Activated naive CD4-positive, alpha-beta T cell treated with anti-CD3 and anti-CD28 coated beads, Interleukin-2, amount 50 U/mL, for 16 hours (primary cell): ENCODE measurements at regions not wholly inside any gene's neighbourhood (a gene's known extent, or its start where the extent isn't known, plus 50 kb on each side); places are given as distances from the start of the nearest gene placed in this dataset.

Source experiments
- DNase-seq: peaks from one replicate; pipeline ENCODE4 v3.0.0-alpha.2; 2020

GRCh38 chr21:31497914-31498313, 153.9 kb upstream of the TIAM1 start:
- no peak for DNase-seq

GRCh38 chr21:31493350-31493880, 149.4 kb upstream of the TIAM1 start:
- no peak for DNase-seq

- DNase-seq, result no peak
These were observed 147.6 kb upstream of the TIAM1 start for GRCh38 chr21:31491617-31492016.

GRCh38 chr21:31490443-31490842, 146.4 kb upstream of the TIAM1 start:
- no peak for DNase-seq

GRCh38 chr21:31489726-31490125, 145.7 kb upstream of the TIAM1 start:
- DNase-seq, result no peak

- DNase-seq, result no peak
These were observed 145.0 kb upstream of the TIAM1 start for GRCh38 chr21:31489014-31489413.

GRCh38 chr21:31484219-31484618, 140.2 kb upstream of the TIAM1 start:
- DNase-seq, result no peak

GRCh38 chr21:31483146-31483545, 139.1 kb upstream of the TIAM1 start:
- DNase-seq, result no peak

GRCh38 chr21:31482460-31482859, 138.4 kb upstream of the TIAM1 start:
- no peak for DNase-seq

GRCh38 chr21:31480228-31480627, 136.2 kb upstream of the TIAM1 start:
- no peak for DNase-seq

- DNase-seq, result no peak
These were observed 135.7 kb upstream of the TIAM1 start for GRCh38 chr21:31479714-31480113.

GRCh38 chr21:31479222-31479621, 135.2 kb upstream of the TIAM1 start:
- DNase-seq, result no peak

GRCh38 chr21:31476263-31477022, 132.4 kb upstream of the TIAM1 start:
- DNase-seq, result no peak

GRCh38 chr21:31475223-31475622, 131.2 kb upstream of the TIAM1 start:
- DNase-seq, result no peak

- DNase-seq, result no peak
These were observed 129.8 kb upstream of the TIAM1 start for GRCh38 chr21:31473685-31474345.

GRCh38 chr21:31471865-31472264, 127.8 kb upstream of the TIAM1 start:
- no peak for DNase-seq

- DNase-seq, result no peak
These were observed 127.0 kb upstream of the TIAM1 start for GRCh38 chr21:31470896-31471694.

- no peak for DNase-seq
These were observed 116.9 kb upstream of the TIAM1 start for GRCh38 chr21:31460980-31461379.

GRCh38 chr21:31459457-31459856, 115.4 kb upstream of the TIAM1 start:
- no peak for DNase-seq

GRCh38 chr21:31457675-31458074, 113.6 kb upstream of the TIAM1 start:
- no peak for DNase-seq

- DNase-seq, result no peak
These were observed 112.1 kb upstream of the TIAM1 start for GRCh38 chr21:31456201-31456600.

- DNase-seq, result no peak
These were observed 111.4 kb upstream of the TIAM1 start for GRCh38 chr21:31455506-31455905.

GRCh38 chr21:31450980-31451379, 106.9 kb upstream of the TIAM1 start:
- DNase-seq, result no peak
